Right lobe of liver (tissue), 4 donors: ENCODE measurements at regions not wholly inside any gene's neighbourhood (a gene's known extent, or its start where the extent isn't known, plus 50 kb on each side); places are given as distances from the start of the nearest gene placed in this dataset.

ENCODE experiments used
- CTCF ChIP-seq, 4 donors: fragments of 200-600 bp in 3 of 4; fragments of 450-650 bp in 1 of 4; IDR thresholded peaks; one replicate each; pipeline versions ENCODE4 v1.5.1 to v1.8.0; 2016 to 2022; ENCODE audit warnings: antibody characterized with exemption in 4 of 4, mild to moderate bottlenecking in 2 of 4
- POLR2A ChIP-seq: fragments of 450-650 bp; IDR thresholded peaks from one replicate; pipeline ENCODE4 v1.6.1; 2017; ENCODE audit warnings: antibody characterized with exemption, mild to moderate bottlenecking
- donor health status: DM: no; HTN: no; CAD: no.
- donor health status: DM: no; HTN: no; CAD: no.
- donor health status: DM: no; HTN: yes; CAD: no.

GRCh38 chr4:54155936-54156335 lies 56.0 kb downstream of the GSX2 start:
- TF ChIP-seq CTCF (IDR thresholded peaks at IDR 0.05), result no peak
- TF ChIP-seq POLR2A, result no peak
